GM13976 (cell line): ENCODE measurements at regions not wholly inside any gene's neighbourhood (a gene's known extent, or its start where the extent isn't known, plus 50 kb on each side); places are given as distances from the start of the nearest gene placed in this dataset.

Source experiments
- DNase-seq: peaks from one replicate; pipeline ENCODE4 v3.0.0; 2012; ENCODE audit warnings: low spot score
- in situ Hi-C: fragments of 300-500 bp; cut with MboI; formaldehyde crosslinking; loops from one replicate; pipeline ENCODE4 v1.12.0; 2022; ENCODE audit warnings: low sequenced_read_pairs, mixed read lengths, inconsistent platforms; ENCODE audit not compliant: unreplicated experiment
- TF ChIP-seq, protein P1 (sequence below): IDR thresholded peaks from 2 replicates; pipeline ENCODE4 v1.5.1; 2012; ENCODE audit warnings: borderline replicate concordance, mild to moderate bottlenecking; ENCODE audit not compliant: insufficient read depth; ENCODE audit errors: extremely low read depth, missing control alignments, control extremely low read depth

DNA sequence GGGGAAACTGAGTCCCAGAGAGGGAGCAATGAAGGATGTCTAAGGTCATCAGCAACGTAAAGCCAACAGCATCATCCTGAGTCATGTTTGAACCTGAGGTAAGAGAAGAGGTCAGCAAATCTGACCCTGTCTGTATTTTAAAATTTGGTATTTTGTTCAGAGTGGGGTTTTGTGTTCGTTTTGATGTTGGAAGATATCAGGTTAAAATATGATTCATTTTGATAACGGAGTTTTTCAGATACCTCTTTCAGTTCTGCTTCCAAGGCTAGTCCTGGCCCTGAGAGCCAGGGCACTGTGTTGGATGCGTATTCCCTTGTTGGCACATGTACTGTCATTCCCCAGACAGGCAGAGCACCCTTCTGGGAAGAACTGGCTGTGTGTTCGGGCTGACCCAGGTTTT lies 291.0 kb downstream of the NSG2 start:
- TF ChIP-seq, protein P1, sequence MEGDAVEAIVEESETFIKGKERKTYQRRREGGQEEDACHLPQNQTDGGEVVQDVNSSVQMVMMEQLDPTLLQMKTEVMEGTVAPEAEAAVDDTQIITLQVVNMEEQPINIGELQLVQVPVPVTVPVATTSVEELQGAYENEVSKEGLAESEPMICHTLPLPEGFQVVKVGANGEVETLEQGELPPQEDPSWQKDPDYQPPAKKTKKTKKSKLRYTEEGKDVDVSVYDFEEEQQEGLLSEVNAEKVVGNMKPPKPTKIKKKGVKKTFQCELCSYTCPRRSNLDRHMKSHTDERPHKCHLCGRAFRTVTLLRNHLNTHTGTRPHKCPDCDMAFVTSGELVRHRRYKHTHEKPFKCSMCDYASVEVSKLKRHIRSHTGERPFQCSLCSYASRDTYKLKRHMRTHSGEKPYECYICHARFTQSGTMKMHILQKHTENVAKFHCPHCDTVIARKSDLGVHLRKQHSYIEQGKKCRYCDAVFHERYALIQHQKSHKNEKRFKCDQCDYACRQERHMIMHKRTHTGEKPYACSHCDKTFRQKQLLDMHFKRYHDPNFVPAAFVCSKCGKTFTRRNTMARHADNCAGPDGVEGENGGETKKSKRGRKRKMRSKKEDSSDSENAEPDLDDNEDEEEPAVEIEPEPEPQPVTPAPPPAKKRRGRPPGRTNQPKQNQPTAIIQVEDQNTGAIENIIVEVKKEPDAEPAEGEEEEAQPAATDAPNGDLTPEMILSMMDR, result no peak
- no peak for DNase-seq
- in situ Hi-C loops, result no loop called here

- TF ChIP-seq, protein P1, result no peak
- DNase-seq, result no peak
- in situ Hi-C loops, result no loop called here
Measured at GRCh38 chr5:174337276-174338184, 292.0 kb downstream of the NSG2 start.

GRCh38 chr5:174338185-174339010 lies 292.9 kb downstream of the NSG2 start:
- DNase-seq, result no peak
- TF ChIP-seq, protein P1, result no peak
- in situ Hi-C loops, result no loop called here

- DNase-seq, result no peak
- TF ChIP-seq, protein P1, result no peak
- in situ Hi-C loops, result no loop called here
Measured at GRCh38 chr5:174339130-174339529, 293.6 kb downstream of the NSG2 start.

- no peak for DNase-seq
- in situ Hi-C loops, result no loop called here
- TF ChIP-seq, protein P1, result no peak
Measured at GRCh38 chr5:174340226-174340625, 294.7 kb downstream of the NSG2 start.

- TF ChIP-seq, protein P1, result no peak
- in situ Hi-C loops, result no loop called here
- no peak for DNase-seq
Measured at GRCh38 chr5:174342696-174343095, 297.2 kb downstream of the NSG2 start.
